ENCODE measurements at regions not wholly inside any gene's neighbourhood (a gene's known extent, or its start where the extent isn't known, plus 50 kb on each side); places are given as distances from the start of the nearest gene placed in this dataset.

DNA sequence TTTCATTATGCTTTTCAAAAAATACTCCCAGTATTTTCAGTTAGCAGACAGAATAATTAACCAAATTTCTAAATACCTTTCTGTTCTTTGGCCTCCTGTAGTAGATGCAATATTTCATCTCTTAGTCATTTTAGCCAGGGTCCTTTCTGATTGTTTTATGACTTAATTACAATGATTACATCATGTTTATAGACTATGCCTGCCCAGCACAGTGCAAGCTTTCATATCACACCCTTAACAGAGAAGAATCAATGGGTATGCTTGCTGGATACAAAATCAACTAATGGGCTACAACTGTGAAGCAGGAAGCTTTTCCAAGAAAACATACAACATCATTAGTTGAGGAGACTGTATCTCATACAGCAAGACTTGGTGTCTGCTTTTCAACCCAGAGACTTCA is 119.8 kb upstream of the NRSN1 start:
- Histone ChIP-seq H3K9ac (ENCODE audit: low read depth in 1 of 2, low read length in 2 of 2) (no peak overlapping the region), H3K4me3 (ENCODE audit: low read length in 2 of 2) (no peak overlapping the region), H3K27ac (ENCODE audit: low read depth in 2 of 2, low read length in 2 of 2) (no peak overlapping the region), H3K4me1 (ENCODE audit: control insufficient read depth in 2 of 2, insufficient read depth in 2 of 2, low read length in 2 of 2) (peaks cover 4 to 8% of the 10 kb centered on the region in 2 donors), H3K36me3 (ENCODE audit: control insufficient read depth in 2 of 2, insufficient read depth in 2 of 2, low read length in 2 of 2) (no peaks in the 10 kb centered on the region), H3K9me3 (ENCODE audit: control insufficient read depth in 2 of 2, low read length in 2 of 2) (no peaks in the 10 kb centered on the region), H3K27me3 (ENCODE audit: control insufficient read depth in 2 of 2, insufficient read depth in 2 of 2, low read length in 2 of 2) (no peaks in the 10 kb centered on the region)

- no peak overlapping the region for H3K27ac ChIP-seq (ENCODE audit: low read depth in 2 of 2, low read length in 2 of 2)
- H3K4me1 ChIP-seq (ENCODE audit: control insufficient read depth in 2 of 2, insufficient read depth in 2 of 2, low read length in 2 of 2), result peaks cover 4 to 8% of the 10 kb centered on the region in 2 donors
- H3K9me3 ChIP-seq (ENCODE audit: control insufficient read depth in 2 of 2, low read length in 2 of 2), result no peaks in the 10 kb centered on the region
- H3K36me3 ChIP-seq (ENCODE audit: control insufficient read depth in 2 of 2, insufficient read depth in 2 of 2, low read length in 2 of 2), result no peaks in the 10 kb centered on the region
- H3K27me3 ChIP-seq (ENCODE audit: control insufficient read depth in 2 of 2, insufficient read depth in 2 of 2, low read length in 2 of 2), result no peaks in the 10 kb centered on the region
- no peak overlapping the region for H3K4me3 ChIP-seq (ENCODE audit: low read length in 2 of 2)
- no peak overlapping the region for H3K9ac ChIP-seq (ENCODE audit: low read depth in 1 of 2, low read length in 2 of 2)
Measured at GRCh38 chr6:24009319-24009718, 116.7 kb upstream of the NRSN1 start.

DNA sequence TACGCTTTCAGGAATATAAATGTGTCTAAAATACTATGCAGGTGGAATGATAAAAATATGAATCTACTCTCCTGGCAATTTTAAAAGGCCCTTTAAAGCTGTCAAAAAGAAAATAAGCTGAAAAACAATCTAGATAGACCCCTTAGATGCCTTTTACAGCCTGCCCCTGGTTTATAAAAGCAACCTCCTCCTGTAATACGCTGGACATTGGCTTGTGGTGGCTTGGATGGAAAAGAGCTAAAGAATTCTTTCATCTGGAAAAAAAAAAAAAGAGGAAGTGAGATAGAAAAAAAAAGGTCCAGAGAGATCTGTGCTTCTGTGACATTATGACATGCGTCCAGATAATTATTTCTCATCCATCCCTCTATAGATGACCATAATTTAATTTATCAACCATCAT is 115.9 kb upstream of the NRSN1 start:
- Histone ChIP-seq H3K9ac (ENCODE audit: low read depth in 1 of 2, low read length in 2 of 2) (no peak overlapping the region), H3K36me3 (ENCODE audit: control insufficient read depth in 2 of 2, insufficient read depth in 2 of 2, low read length in 2 of 2) (no peaks in the 10 kb centered on the region), H3K27ac (ENCODE audit: low read depth in 2 of 2, low read length in 2 of 2) (no peak overlapping the region), H3K27me3 (ENCODE audit: control insufficient read depth in 2 of 2, insufficient read depth in 2 of 2, low read length in 2 of 2) (no peaks in the 10 kb centered on the region), H3K4me1 (ENCODE audit: control insufficient read depth in 2 of 2, insufficient read depth in 2 of 2, low read length in 2 of 2) (peaks cover 4 to 8% of the 10 kb centered on the region in 2 donors), H3K4me3 (ENCODE audit: low read length in 2 of 2) (no peak overlapping the region), H3K9me3 (ENCODE audit: control insufficient read depth in 2 of 2, low read length in 2 of 2) (no peaks in the 10 kb centered on the region)

DNA sequence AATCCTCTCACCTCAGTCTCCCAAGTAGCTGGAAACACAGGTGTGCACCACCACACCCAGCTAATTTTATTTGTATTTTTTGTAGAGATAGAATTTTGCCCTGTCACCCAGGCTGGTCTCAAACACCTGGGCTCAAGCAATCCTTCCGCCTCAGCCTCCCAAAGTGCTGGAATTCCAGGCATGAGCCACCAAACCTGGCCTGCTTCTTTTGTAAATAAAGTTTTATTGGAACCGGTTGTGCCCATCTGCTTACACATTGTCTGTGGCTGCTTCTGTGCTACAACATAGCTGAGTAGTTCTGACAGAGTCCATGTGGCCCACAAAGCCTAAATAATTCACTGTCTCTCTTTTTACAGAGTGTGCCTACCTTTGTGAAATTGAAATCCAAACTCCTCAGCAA is 109.7 kb upstream of the NRSN1 start:
- Histone ChIP-seq H3K9ac (ENCODE audit: low read depth in 1 of 2, low read length in 2 of 2) (no peak overlapping the region), H3K4me1 (ENCODE audit: control insufficient read depth in 2 of 2, insufficient read depth in 2 of 2, low read length in 2 of 2) (no peaks in the 10 kb centered on the region), H3K27ac (ENCODE audit: low read depth in 2 of 2, low read length in 2 of 2) (no peak overlapping the region), H3K27me3 (ENCODE audit: control insufficient read depth in 2 of 2, insufficient read depth in 2 of 2, low read length in 2 of 2) (no peaks in the 10 kb centered on the region), H3K4me3 (ENCODE audit: low read length in 2 of 2) (no peak overlapping the region), H3K9me3 (ENCODE audit: control insufficient read depth in 2 of 2, low read length in 2 of 2) (no peaks in the 10 kb centered on the region), H3K36me3 (ENCODE audit: control insufficient read depth in 2 of 2, insufficient read depth in 2 of 2, low read length in 2 of 2) (no peaks in the 10 kb centered on the region)

DNA sequence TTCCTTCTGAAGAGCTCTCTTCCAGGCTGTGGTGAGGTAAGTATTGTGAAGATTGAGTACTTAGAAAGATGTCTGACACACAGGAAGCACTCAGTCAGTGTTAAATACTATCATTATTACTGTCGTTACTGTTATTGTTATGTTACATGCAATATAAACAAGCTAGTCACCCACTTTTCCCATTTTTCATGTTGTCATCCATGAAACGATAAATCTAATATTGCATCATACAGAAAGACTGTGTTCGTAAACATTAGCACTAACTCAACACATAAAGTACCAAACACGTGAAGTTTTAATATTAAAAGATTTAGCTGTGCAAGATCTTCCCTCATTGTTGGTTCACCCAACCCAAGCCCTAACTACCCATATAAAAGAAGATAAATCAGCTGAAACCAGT is 109.2 kb upstream of the NRSN1 start:
- Histone ChIP-seq H3K4me3 (ENCODE audit: low read length in 2 of 2) (no peak overlapping the region), H3K9me3 (ENCODE audit: control insufficient read depth in 2 of 2, low read length in 2 of 2) (no peaks in the 10 kb centered on the region), H3K27me3 (ENCODE audit: control insufficient read depth in 2 of 2, insufficient read depth in 2 of 2, low read length in 2 of 2) (no peaks in the 10 kb centered on the region)

DNA sequence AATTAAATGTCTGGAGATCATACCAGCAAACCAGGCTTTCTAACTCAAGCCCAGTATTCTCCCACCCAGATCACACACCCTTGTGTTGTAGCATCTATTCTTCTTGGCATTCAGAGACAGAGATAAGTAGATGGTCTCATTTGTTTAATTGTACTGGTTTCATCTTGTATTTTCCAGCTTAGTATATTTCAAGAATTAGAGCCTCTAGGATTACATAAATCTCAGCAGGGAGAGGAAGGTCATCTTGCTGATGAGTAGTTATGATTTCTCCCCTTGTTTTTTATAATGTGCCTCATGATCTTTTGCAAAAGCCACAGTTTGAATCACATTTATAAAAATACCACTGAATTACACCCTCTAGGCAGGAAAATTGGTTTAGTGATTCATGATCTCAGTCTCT is 106.6 kb upstream of the NRSN1 start:
- no peaks in the 10 kb centered on the region for H3K36me3 ChIP-seq (ENCODE audit: control insufficient read depth in 2 of 2, insufficient read depth in 2 of 2, low read length in 2 of 2)
- no peaks in the 10 kb centered on the region for H3K4me1 ChIP-seq (ENCODE audit: control insufficient read depth in 2 of 2, insufficient read depth in 2 of 2, low read length in 2 of 2)
- no peaks in the 10 kb centered on the region for H3K27me3 ChIP-seq (ENCODE audit: control insufficient read depth in 2 of 2, insufficient read depth in 2 of 2, low read length in 2 of 2)
- no peak overlapping the region for H3K27ac ChIP-seq (ENCODE audit: low read depth in 2 of 2, low read length in 2 of 2)
- no peak overlapping the region for H3K9ac ChIP-seq (ENCODE audit: low read depth in 1 of 2, low read length in 2 of 2)
- no peaks in the 10 kb centered on the region for H3K9me3 ChIP-seq (ENCODE audit: control insufficient read depth in 2 of 2, low read length in 2 of 2)
- no peak overlapping the region for H3K4me3 ChIP-seq (ENCODE audit: low read length in 2 of 2)

More for the DNA sequence above, 109.2 kb upstream of the NRSN1 start:
- H3K36me3 ChIP-seq (ENCODE audit: control insufficient read depth in 2 of 2, insufficient read depth in 2 of 2, low read length in 2 of 2), result no peaks in the 10 kb centered on the region
- H3K4me1 ChIP-seq (ENCODE audit: control insufficient read depth in 2 of 2, insufficient read depth in 2 of 2, low read length in 2 of 2), result no peaks in the 10 kb centered on the region
- H3K27ac ChIP-seq (ENCODE audit: low read depth in 2 of 2, low read length in 2 of 2), result no peak overlapping the region
- H3K9ac ChIP-seq (ENCODE audit: low read depth in 1 of 2, low read length in 2 of 2), result no peak overlapping the region

- H3K9ac ChIP-seq (ENCODE audit: low read depth in 1 of 2, low read length in 2 of 2), result no peak overlapping the region
- no peak overlapping the region for H3K27ac ChIP-seq (ENCODE audit: low read depth in 2 of 2, low read length in 2 of 2)
- H3K9me3 ChIP-seq (ENCODE audit: control insufficient read depth in 2 of 2, low read length in 2 of 2), result no peaks in the 10 kb centered on the region
- H3K4me3 ChIP-seq (ENCODE audit: low read length in 2 of 2), result no peak overlapping the region
- no peaks in the 10 kb centered on the region for H3K36me3 ChIP-seq (ENCODE audit: control insufficient read depth in 2 of 2, insufficient read depth in 2 of 2, low read length in 2 of 2)
- no peaks in the 10 kb centered on the region for H3K4me1 ChIP-seq (ENCODE audit: control insufficient read depth in 2 of 2, insufficient read depth in 2 of 2, low read length in 2 of 2)
- no peaks in the 10 kb centered on the region for H3K27me3 ChIP-seq (ENCODE audit: control insufficient read depth in 2 of 2, insufficient read depth in 2 of 2, low read length in 2 of 2)
Measured at GRCh38 chr6:24019830-24020229, 106.2 kb upstream of the NRSN1 start.

DNA sequence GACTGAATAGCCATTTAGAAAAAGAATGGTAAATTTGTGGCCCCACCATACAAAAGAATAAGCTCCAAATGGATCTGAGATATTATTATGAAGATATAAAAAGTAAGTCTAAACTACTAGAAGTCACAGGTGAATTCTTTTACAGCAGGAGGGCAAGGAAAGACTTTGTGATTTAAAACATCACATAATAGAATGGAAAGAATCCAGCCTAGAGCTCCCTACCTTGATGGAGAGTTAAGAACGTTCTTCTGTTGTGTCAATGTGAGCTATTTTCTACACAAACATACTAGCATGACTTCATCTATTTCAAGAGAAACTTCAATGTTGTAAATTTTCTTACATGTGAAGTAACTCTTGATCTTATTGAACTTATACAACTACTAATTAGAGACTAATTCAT is 100.0 kb upstream of the NRSN1 start:
- no peaks in the 10 kb centered on the region for H3K36me3 ChIP-seq (ENCODE audit: control insufficient read depth in 2 of 2, insufficient read depth in 2 of 2, low read length in 2 of 2)
- no peak overlapping the region for H3K9ac ChIP-seq (ENCODE audit: low read depth in 1 of 2, low read length in 2 of 2)
- no peaks in the 10 kb centered on the region for H3K4me1 ChIP-seq (ENCODE audit: control insufficient read depth in 2 of 2, insufficient read depth in 2 of 2, low read length in 2 of 2)
- H3K4me3 ChIP-seq (ENCODE audit: low read length in 2 of 2), result no peak overlapping the region
- H3K27me3 ChIP-seq (ENCODE audit: control insufficient read depth in 2 of 2, insufficient read depth in 2 of 2, low read length in 2 of 2), result no peaks in the 10 kb centered on the region
- H3K27ac ChIP-seq (ENCODE audit: low read depth in 2 of 2, low read length in 2 of 2), result no peak overlapping the region
- no peaks in the 10 kb centered on the region for H3K9me3 ChIP-seq (ENCODE audit: control insufficient read depth in 2 of 2, low read length in 2 of 2)

DNA sequence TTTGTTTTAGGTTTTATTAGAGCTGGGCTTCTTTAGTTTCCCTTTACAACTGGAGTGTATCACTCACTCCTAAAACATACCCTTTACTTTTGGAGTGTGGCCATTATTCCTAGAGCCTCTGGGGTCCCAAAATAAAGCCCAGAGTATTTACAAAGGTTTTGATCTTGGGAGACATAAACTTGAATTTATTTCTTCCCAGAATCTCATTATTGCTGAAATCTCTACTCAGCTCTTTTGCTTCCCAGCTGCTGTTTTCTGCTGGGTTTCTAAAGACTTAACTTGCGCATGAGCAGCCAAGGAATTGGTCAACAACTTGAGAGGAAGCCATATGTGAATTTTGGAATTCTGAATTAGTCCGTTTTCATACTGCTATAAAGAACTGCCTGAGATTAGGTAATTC is 94.5 kb upstream of the NRSN1 start:
- Histone ChIP-seq H3K27ac (ENCODE audit: low read depth in 2 of 2, low read length in 2 of 2) (no peak overlapping the region), H3K9me3 (ENCODE audit: control insufficient read depth in 2 of 2, low read length in 2 of 2) (no peaks in the 10 kb centered on the region), H3K4me1 (ENCODE audit: control insufficient read depth in 2 of 2, insufficient read depth in 2 of 2, low read length in 2 of 2) (no peaks in the 10 kb centered on the region), H3K4me3 (ENCODE audit: low read length in 2 of 2) (no peak overlapping the region), H3K9ac (ENCODE audit: low read depth in 1 of 2, low read length in 2 of 2) (no peak overlapping the region), H3K27me3 (ENCODE audit: control insufficient read depth in 2 of 2, insufficient read depth in 2 of 2, low read length in 2 of 2) (no peaks in the 10 kb centered on the region), H3K36me3 (ENCODE audit: control insufficient read depth in 2 of 2, insufficient read depth in 2 of 2, low read length in 2 of 2) (no peaks in the 10 kb centered on the region)

DNA sequence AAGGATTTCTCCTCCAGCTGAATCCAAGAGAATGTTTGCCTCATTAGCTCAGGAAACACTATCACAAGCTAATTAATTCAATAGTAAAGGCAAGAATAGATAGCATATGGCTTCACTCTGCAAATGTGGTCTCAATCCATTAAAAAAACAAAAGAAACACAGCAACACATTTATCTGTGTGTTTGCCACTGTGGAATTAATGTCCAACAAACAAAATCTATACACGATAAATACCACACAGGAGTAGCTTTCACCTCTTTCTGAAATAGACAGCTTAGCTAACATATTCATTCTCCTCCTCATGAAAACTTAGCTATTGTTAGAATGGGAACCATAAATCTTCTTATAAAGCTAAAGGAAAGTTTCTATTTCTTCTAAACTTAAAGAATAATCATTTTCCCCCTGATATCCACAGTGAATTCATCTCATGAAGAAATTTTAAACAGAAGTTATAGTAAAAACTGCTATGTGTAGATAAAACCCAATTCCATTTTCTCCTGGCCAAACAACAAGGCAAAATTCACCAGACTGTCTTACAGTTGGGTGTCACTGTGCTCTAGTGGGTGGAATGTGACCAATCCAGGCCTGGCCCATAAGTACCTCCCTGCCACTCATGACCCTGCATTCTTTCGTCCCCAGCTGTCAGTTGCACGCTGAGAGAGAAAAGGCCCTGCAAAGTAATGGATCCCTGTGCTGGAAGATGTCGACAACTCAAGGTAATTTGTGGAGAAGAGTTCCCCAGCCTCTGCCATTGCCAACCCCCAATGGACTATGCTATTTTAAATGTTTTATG is 92.9 kb upstream of the NRSN1 start:
- H3K27me3 ChIP-seq (ENCODE audit: control insufficient read depth in 2 of 2, insufficient read depth in 2 of 2, low read length in 2 of 2), result no peaks in the 10 kb centered on the region
- H3K36me3 ChIP-seq (ENCODE audit: control insufficient read depth in 2 of 2, insufficient read depth in 2 of 2, low read length in 2 of 2), result no peaks in the 10 kb centered on the region
- no peaks in the 10 kb centered on the region for H3K9me3 ChIP-seq (ENCODE audit: control insufficient read depth in 2 of 2, low read length in 2 of 2)
- H3K9ac ChIP-seq (ENCODE audit: low read depth in 1 of 2, low read length in 2 of 2), result no peak overlapping the region
- H3K27ac ChIP-seq (ENCODE audit: low read depth in 2 of 2, low read length in 2 of 2), result no peak overlapping the region
- H3K4me1 ChIP-seq (ENCODE audit: control insufficient read depth in 2 of 2, insufficient read depth in 2 of 2, low read length in 2 of 2), result no peaks in the 10 kb centered on the region
- no peak overlapping the region for H3K4me3 ChIP-seq (ENCODE audit: low read length in 2 of 2)
